Neural cell (in vitro differentiated cells): ENCODE measurements at regions not wholly inside any gene's neighbourhood (a gene's known extent, or its start where the extent isn't known, plus 50 kb on each side); places are given as distances from the start of the nearest gene placed in this dataset.

Source experiments
- H2AFZ ChIP-seq: fragments of 200-600, 300-800 bp; sonication (generic), shearing (Covaris generic); 2 replicates; pipeline ENCODE4 v1.6.0; 2014; ENCODE audit warnings: low read depth, mild to moderate bottlenecking, antibody characterized with exemption, low read length, moderate library complexity
- H3F3A ChIP-seq: fragments of 200-600 bp; shearing (Covaris generic); 2 replicates; pipeline ENCODE4 v1.6.1; 2016; ENCODE audit warnings: mild to moderate bottlenecking, moderate library complexity, mixed read lengths, antibody characterized with exemption, low read length; ENCODE audit not compliant: insufficient read depth, poor library complexity, severe bottlenecking
- H3K27ac ChIP-seq: fragments of 200-600, 300-800 bp; sonication (generic), shearing (Covaris generic); 2 replicates; pipeline ENCODE4 v1.5.1; 2014; ENCODE audit warnings: mild to moderate bottlenecking, low read length, moderate library complexity
- H3K27me3 ChIP-seq: fragments of 300-800, 200-600 bp; sonication (generic), shearing (Covaris generic); 2 replicates; pipeline ENCODE4 v1.6.0; 2014; ENCODE audit warnings: mild to moderate bottlenecking, low read depth, low read length, moderate library complexity; ENCODE audit not compliant: insufficient read depth
- H3K36me3 ChIP-seq: fragments of 300-800, 200-600 bp; sonication (generic), shearing (Covaris generic); 2 replicates; pipeline ENCODE4 v1.5.1; 2014; ENCODE audit warnings: mild to moderate bottlenecking, antibody characterized with exemption, low read length, moderate library complexity; ENCODE audit not compliant: insufficient read depth
- H3K4me2 ChIP-seq: fragments of 300-800, 200-600 bp; sonication (generic), shearing (Covaris generic); 2 replicates; pipeline ENCODE4 v1.6.0; 2014; ENCODE audit warnings: mild to moderate bottlenecking, low read length
- H3K4me3 ChIP-seq: fragments of 300-800, 200-600 bp; sonication (generic), shearing (Covaris generic); 2 replicates; pipeline ENCODE4 v1.5.1; 2014; ENCODE audit warnings: mild to moderate bottlenecking, low read length, moderate library complexity
- H3K79me2 ChIP-seq: fragments of 200-600 bp; shearing (Covaris generic); replicated peaks from 2 replicates; pipeline ENCODE4 v1.6.0; 2014; ENCODE audit warnings: mild to moderate bottlenecking, low read length, moderate library complexity; ENCODE audit not compliant: insufficient read depth
- H3K9ac ChIP-seq: fragments of 300-800, 200-600 bp; sonication (generic), shearing (Covaris generic); 2 replicates; pipeline ENCODE4 v1.6.1; 2016; ENCODE audit warnings: mild to moderate bottlenecking, low read length, mixed read lengths
- H3K9me2 ChIP-seq: fragments of 200-600 bp; shearing (Covaris generic); 2 replicates; pipeline ENCODE4 v1.6.1; 2016; ENCODE audit warnings: mild to moderate bottlenecking, low read length, mixed read lengths; ENCODE audit not compliant: insufficient read depth
- H3K9me3 ChIP-seq: fragments of 200-600, 300-800 bp; sonication (generic), shearing (Covaris generic); 2 replicates; pipeline ENCODE4 v1.6.1; 2016; ENCODE audit warnings: mild to moderate bottlenecking, mixed run types, low read length, moderate library complexity, mixed read lengths
- H4K20me1 ChIP-seq: fragments of 200-600 bp; shearing (Covaris generic); 2 replicates; pipeline ENCODE4 v1.6.1; 2016; ENCODE audit warnings: mild to moderate bottlenecking, mixed run types; ENCODE audit not compliant: insufficient read depth
- EP300 ChIP-seq: fragments of 450-650 bp; conservative IDR thresholded peaks from 2 replicates; pipeline ENCODE4 v1.6.1; 2014; ENCODE audit warnings: antibody characterized with exemption, mild to moderate bottlenecking, moderate library complexity; ENCODE audit not compliant: poor library complexity, severe bottlenecking
- EZH2 ChIP-seq: fragments of 200-600, 300-800 bp; shearing (Covaris generic), sonication (generic); IDR thresholded peaks from 2 replicates; pipeline ENCODE4 v1.6.1; 2014; ENCODE audit warnings: antibody characterized with exemption, low read length, borderline replicate concordance, mild to moderate bottlenecking; ENCODE audit not compliant: insufficient read depth, poor library complexity, severe bottlenecking
- MXI1 ChIP-seq: fragments of 450-650 bp; conservative IDR thresholded peaks from 2 replicates; pipeline ENCODE4 v1.6.1; 2014; ENCODE audit warnings: antibody characterized with exemption, mild to moderate bottlenecking; ENCODE audit not compliant: poor library complexity, severe bottlenecking
- POLR2AphosphoS5 ChIP-seq: IDR thresholded peaks from 2 replicates; pipeline ENCODE4 v1.6.1; 2012
- RAD21 ChIP-seq: fragments of 450-650 bp; conservative IDR thresholded peaks from 2 replicates; pipeline ENCODE4 v1.6.1; 2014; ENCODE audit warnings: antibody characterized with exemption, mild to moderate bottlenecking, moderate library complexity
- SMC3 ChIP-seq: fragments of 450-650 bp; conservative IDR thresholded peaks from 2 replicates; pipeline ENCODE4 v1.6.1; 2014; ENCODE audit warnings: antibody characterized with exemption, mild to moderate bottlenecking, moderate library complexity; ENCODE audit not compliant: poor library complexity
- TAF1 ChIP-seq: IDR thresholded peaks from 2 replicates; pipeline ENCODE4 v1.6.1; 2012; ENCODE audit warnings: low read depth
- TF ChIP-seq, protein P1 (sequence below): IDR thresholded peaks from 2 replicates; pipeline ENCODE4 v1.6.1; 2012; ENCODE audit warnings: borderline replicate concordance
- TF ChIP-seq, protein P2 (sequence below): fragments of 450-650 bp; IDR thresholded peaks from 2 replicates; pipeline ENCODE4 v1.5.1; 2014; ENCODE audit warnings: antibody characterized with exemption, mild to moderate bottlenecking, moderate library complexity; ENCODE audit not compliant: poor library complexity, severe bottlenecking

DNA sequence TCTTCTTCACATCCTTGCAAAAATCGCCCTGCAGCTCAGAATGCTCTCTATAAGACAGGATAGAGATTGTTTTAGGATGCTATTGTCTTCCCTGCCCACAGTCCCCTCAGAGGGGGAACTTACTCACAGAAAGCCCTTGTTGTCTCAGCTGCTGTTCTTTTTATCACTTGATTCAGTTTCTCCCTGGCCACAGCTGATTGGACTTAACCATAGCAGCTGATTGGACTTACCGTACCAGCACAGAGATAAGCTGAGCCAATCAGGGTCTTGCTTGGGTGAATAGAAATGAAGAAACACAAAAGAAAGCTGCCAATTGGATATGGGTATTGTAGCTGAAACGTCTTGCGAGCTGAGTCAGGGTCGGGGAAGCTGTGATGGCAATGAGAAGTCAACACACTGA, 194.2 kb upstream of the MEX3C start:
- no peak for TF ChIP-seq RAD21
- TF ChIP-seq POLR2AphosphoS5, result no peak
- TF ChIP-seq EZH2, result no peak
- no peak for TF ChIP-seq MXI1
- TF ChIP-seq, protein P1, sequence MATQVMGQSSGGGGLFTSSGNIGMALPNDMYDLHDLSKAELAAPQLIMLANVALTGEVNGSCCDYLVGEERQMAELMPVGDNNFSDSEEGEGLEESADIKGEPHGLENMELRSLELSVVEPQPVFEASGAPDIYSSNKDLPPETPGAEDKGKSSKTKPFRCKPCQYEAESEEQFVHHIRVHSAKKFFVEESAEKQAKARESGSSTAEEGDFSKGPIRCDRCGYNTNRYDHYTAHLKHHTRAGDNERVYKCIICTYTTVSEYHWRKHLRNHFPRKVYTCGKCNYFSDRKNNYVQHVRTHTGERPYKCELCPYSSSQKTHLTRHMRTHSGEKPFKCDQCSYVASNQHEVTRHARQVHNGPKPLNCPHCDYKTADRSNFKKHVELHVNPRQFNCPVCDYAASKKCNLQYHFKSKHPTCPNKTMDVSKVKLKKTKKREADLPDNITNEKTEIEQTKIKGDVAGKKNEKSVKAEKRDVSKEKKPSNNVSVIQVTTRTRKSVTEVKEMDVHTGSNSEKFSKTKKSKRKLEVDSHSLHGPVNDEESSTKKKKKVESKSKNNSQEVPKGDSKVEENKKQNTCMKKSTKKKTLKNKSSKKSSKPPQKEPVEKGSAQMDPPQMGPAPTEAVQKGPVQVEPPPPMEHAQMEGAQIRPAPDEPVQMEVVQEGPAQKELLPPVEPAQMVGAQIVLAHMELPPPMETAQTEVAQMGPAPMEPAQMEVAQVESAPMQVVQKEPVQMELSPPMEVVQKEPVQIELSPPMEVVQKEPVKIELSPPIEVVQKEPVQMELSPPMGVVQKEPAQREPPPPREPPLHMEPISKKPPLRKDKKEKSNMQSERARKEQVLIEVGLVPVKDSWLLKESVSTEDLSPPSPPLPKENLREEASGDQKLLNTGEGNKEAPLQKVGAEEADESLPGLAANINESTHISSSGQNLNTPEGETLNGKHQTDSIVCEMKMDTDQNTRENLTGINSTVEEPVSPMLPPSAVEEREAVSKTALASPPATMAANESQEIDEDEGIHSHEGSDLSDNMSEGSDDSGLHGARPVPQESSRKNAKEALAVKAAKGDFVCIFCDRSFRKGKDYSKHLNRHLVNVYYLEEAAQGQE, result no peak
- TF ChIP-seq, protein P2, sequence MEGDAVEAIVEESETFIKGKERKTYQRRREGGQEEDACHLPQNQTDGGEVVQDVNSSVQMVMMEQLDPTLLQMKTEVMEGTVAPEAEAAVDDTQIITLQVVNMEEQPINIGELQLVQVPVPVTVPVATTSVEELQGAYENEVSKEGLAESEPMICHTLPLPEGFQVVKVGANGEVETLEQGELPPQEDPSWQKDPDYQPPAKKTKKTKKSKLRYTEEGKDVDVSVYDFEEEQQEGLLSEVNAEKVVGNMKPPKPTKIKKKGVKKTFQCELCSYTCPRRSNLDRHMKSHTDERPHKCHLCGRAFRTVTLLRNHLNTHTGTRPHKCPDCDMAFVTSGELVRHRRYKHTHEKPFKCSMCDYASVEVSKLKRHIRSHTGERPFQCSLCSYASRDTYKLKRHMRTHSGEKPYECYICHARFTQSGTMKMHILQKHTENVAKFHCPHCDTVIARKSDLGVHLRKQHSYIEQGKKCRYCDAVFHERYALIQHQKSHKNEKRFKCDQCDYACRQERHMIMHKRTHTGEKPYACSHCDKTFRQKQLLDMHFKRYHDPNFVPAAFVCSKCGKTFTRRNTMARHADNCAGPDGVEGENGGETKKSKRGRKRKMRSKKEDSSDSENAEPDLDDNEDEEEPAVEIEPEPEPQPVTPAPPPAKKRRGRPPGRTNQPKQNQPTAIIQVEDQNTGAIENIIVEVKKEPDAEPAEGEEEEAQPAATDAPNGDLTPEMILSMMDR, result no peak
- no peak for TF ChIP-seq SMC3
- no peak for TF ChIP-seq EP300
- TF ChIP-seq TAF1, result no peak
- no peaks in the 10 kb centered on the region for H3K9me3 ChIP-seq
- H3K27ac ChIP-seq, result no peak overlapping the region
- no peaks in the 10 kb centered on the region for H3K36me3 ChIP-seq
- no peaks in the 10 kb centered on the region for H3F3A ChIP-seq
- no peak overlapping the region for H3K4me3 ChIP-seq
- no peak overlapping the region for H3K9ac ChIP-seq
- no peaks in the 10 kb centered on the region for H3K9me2 ChIP-seq
- H4K20me1 ChIP-seq, result no peaks in the 10 kb centered on the region
- no peak overlapping the region for H3K4me2 ChIP-seq
- H2AFZ ChIP-seq, result no peak overlapping the region
- no peaks in the 10 kb centered on the region for H3K79me2 ChIP-seq
- no peaks in the 10 kb centered on the region for H3K27me3 ChIP-seq

DNA sequence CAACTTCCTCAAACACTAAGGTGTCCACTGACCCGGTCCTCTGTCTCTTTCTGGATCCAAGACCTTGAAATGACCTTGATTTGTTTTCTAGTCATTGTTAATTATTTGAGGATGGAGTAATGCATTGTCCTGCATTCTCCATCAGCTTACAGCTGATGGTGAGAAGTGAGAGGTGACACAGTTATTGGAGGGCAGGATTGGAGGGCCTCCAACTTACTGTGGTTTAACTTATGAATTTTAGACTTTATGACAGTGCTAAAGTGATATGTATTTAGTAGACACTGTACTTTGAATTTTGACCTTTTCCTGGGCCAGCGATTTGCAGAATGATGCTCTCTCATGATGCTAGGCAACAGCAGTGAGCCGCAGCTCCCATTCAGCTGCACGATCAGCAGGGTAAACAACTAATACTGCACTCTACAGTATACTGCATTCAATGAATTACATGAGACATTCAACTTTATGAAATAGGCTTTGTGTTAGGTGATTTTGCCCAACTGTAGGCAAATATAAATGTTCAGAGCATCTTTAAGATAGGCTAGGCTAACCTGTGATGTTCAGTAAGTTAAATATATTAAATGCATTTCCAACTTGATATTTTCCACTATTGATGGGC, 200.0 kb upstream of the MEX3C start:
- Histone ChIP-seq H3F3A (no peaks in the 10 kb centered on the region), H3K9me3 (no peaks in the 10 kb centered on the region), H3K27me3 (no peaks in the 10 kb centered on the region), H3K4me2 (no peak overlapping the region), H3K9me2 (no peaks in the 10 kb centered on the region), H3K36me3 (no peaks in the 10 kb centered on the region), H3K4me3 (no peak overlapping the region), H3K27ac (no peak overlapping the region), H2AFZ (no peak overlapping the region), H4K20me1 (no peaks in the 10 kb centered on the region), H3K79me2 (no peaks in the 10 kb centered on the region), H3K9ac (no peak overlapping the region)
- TF ChIP-seq, protein P1, result no peak
- TF ChIP-seq POLR2AphosphoS5 (no peak), MXI1 (no peak), RAD21 (no peak), TAF1 (no peak), SMC3 (no peak), EP300 (no peak), EZH2 (no peak)
- TF ChIP-seq, protein P2, result no peak
